Glutamatergic neuron (in vitro differentiated cells): ENCODE measurements at regions not wholly inside any gene's neighbourhood (a gene's known extent, or its start where the extent isn't known, plus 50 kb on each side); places are given as distances from the start of the nearest gene placed in this dataset.

Experiments used
- DNase-seq: peaks from one replicate; pipeline ENCODE4 v3.0.0; 2022
- H3K27ac Mint-ChIP-seq: one replicate; pipeline ENCODE4 v1.8.0; 2020; ENCODE audit warnings: mild to moderate bottlenecking, mixed read lengths, inconsistent platforms; ENCODE audit not compliant: unreplicated experiment
- H3K27me3 Mint-ChIP-seq: one replicate; pipeline ENCODE4 v1.8.0; 2020; ENCODE audit warnings: mild to moderate bottlenecking, moderate library complexity, mixed read lengths, inconsistent platforms; ENCODE audit not compliant: unreplicated experiment
- H3K36me3 Mint-ChIP-seq: one replicate; pipeline ENCODE4 v1.8.0; 2020; ENCODE audit warnings: mild to moderate bottlenecking, mixed read lengths, inconsistent platforms; ENCODE audit not compliant: unreplicated experiment
- H3K4me1 Mint-ChIP-seq: one replicate; pipeline ENCODE4 v1.8.0; 2020; ENCODE audit warnings: mild to moderate bottlenecking, low read depth, mixed read lengths, inconsistent platforms; ENCODE audit not compliant: unreplicated experiment
- H3K4me3 Mint-ChIP-seq: one replicate; pipeline ENCODE4 v1.8.0; 2020; ENCODE audit warnings: mild to moderate bottlenecking, mixed read lengths, inconsistent platforms; ENCODE audit not compliant: unreplicated experiment
- H3K9me3 Mint-ChIP-seq: one replicate; pipeline ENCODE4 v1.8.0; 2020; ENCODE audit warnings: mild to moderate bottlenecking, moderate library complexity, mixed read lengths, inconsistent platforms; ENCODE audit not compliant: unreplicated experiment
- TF ChIP-seq, protein P1 (sequence below): fragments of 200-600 bp; sonication (generic); IDR thresholded peaks from one replicate; pipeline ENCODE4 v1.5.0; 2021; ENCODE audit not compliant: partially characterized antibody, unreplicated experiment

GRCh38 chr2:240296476-240297255, 138.8 kb upstream of the GPC1 start:
- H3K4me3 Mint-ChIP-seq: no peak overlapping the region
- peaks cover 9% of the 10 kb centered on the region for H3K4me1 Mint-ChIP-seq
- DNase-seq: no peak
- TF ChIP-seq, protein P1, sequence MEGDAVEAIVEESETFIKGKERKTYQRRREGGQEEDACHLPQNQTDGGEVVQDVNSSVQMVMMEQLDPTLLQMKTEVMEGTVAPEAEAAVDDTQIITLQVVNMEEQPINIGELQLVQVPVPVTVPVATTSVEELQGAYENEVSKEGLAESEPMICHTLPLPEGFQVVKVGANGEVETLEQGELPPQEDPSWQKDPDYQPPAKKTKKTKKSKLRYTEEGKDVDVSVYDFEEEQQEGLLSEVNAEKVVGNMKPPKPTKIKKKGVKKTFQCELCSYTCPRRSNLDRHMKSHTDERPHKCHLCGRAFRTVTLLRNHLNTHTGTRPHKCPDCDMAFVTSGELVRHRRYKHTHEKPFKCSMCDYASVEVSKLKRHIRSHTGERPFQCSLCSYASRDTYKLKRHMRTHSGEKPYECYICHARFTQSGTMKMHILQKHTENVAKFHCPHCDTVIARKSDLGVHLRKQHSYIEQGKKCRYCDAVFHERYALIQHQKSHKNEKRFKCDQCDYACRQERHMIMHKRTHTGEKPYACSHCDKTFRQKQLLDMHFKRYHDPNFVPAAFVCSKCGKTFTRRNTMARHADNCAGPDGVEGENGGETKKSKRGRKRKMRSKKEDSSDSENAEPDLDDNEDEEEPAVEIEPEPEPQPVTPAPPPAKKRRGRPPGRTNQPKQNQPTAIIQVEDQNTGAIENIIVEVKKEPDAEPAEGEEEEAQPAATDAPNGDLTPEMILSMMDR: no peak
- peaks cover 4% of the 10 kb centered on the region for H3K36me3 Mint-ChIP-seq
- peaks cover 2% of the 10 kb centered on the region for H3K9me3 Mint-ChIP-seq
- no peak overlapping the region for H3K27ac Mint-ChIP-seq
- peaks cover 5% of the 10 kb centered on the region for H3K27me3 Mint-ChIP-seq

- TF ChIP-seq, protein P1: no peak
- Mint-ChIP-seq H3K9me3 (peaks cover 2% of the 10 kb centered on the region), H3K27me3 (peaks cover 6% of the 10 kb centered on the region), H3K4me3 (no peak overlapping the region), H3K4me1 (peaks cover 7% of the 10 kb centered on the region), H3K36me3 (peaks cover 4% of the 10 kb centered on the region), H3K27ac (no peak overlapping the region)
- no peak for DNase-seq
Observed at GRCh38 chr2:240297256-240298116, 138.0 kb upstream of the GPC1 start.

GRCh38 chr2:240298117-240298790, 137.2 kb upstream of the GPC1 start:
- TF ChIP-seq, protein P1: no peak
- Mint-ChIP-seq H3K4me1 (peaks cover 5% of the 10 kb centered on the region), H3K27ac (no peak overlapping the region), H3K4me3 (no peak overlapping the region), H3K9me3 (peaks cover 2% of the 10 kb centered on the region), H3K36me3 (peaks cover 4% of the 10 kb centered on the region), H3K27me3 (peaks cover 4% of the 10 kb centered on the region)
- no peak for DNase-seq

GRCh38 chr2:240298803-240299709, 136.4 kb upstream of the GPC1 start:
- Mint-ChIP-seq H3K4me1 (peaks cover 5% of the 10 kb centered on the region), H3K9me3 (peaks cover 2% of the 10 kb centered on the region), H3K27me3 (peaks cover 4% of the 10 kb centered on the region), H3K36me3 (peaks cover 4% of the 10 kb centered on the region), H3K27ac (no peak overlapping the region), H3K4me3 (no peak overlapping the region)
- DNase-seq: no peak
- TF ChIP-seq, protein P1: no peak
